Mesendoderm (in vitro differentiated cells): ENCODE measurements at regions not wholly inside any gene's neighbourhood (a gene's known extent, or its start where the extent isn't known, plus 50 kb on each side); places are given as distances from the start of the nearest gene placed in this dataset.
A peak's percentile ranks its signal among the peaks of the same experiment; 100 is the strongest.

Experiments
- DNase-seq: peaks from one replicate; pipeline ENCODE4 v3.0.0; 2013
- H2AK5ac ChIP-seq: 2 replicates; pipeline ENCODE4 v1.6.1; 2013; ENCODE audit warnings: low read length, inconsistent platforms
- H2BK120ac ChIP-seq: 2 replicates; pipeline ENCODE4 v1.6.1; 2013; ENCODE audit warnings: low read depth, mild to moderate bottlenecking, low read length, moderate library complexity, mixed read lengths
- H2BK15ac ChIP-seq: replicated peaks from 2 replicates; pipeline ENCODE4 v1.6.1; 2013; ENCODE audit warnings: low read depth, mild to moderate bottlenecking, moderate library complexity
- H2BK5ac ChIP-seq: 2 replicates; pipeline ENCODE4 v1.6.1; 2013; ENCODE audit warnings: low read length, inconsistent platforms
- H3K18ac ChIP-seq: 2 replicates; pipeline ENCODE4 v1.6.1; 2013; ENCODE audit warnings: mild to moderate bottlenecking, low read length, mixed read lengths
- H3K23ac ChIP-seq: one replicate; pipeline ENCODE4 v1.6.1; 2013; ENCODE audit warnings: low read length
- H3K27ac ChIP-seq: 2 replicates; pipeline ENCODE4 v1.5.1; 2013; ENCODE audit warnings: low read depth, mild to moderate bottlenecking, inconsistent platforms, low read length, moderate library complexity
- H3K27me3 ChIP-seq: 2 replicates; pipeline ENCODE4 v1.6.1; 2013; ENCODE audit warnings: low read length, control low read depth, mild to moderate bottlenecking, inconsistent platforms; ENCODE audit not compliant: insufficient read depth, poor library complexity
- H3K36me3 ChIP-seq: 2 replicates; pipeline ENCODE4 v1.6.1; 2013; ENCODE audit warnings: low read length, inconsistent platforms; ENCODE audit not compliant: control insufficient read depth, insufficient read depth
- H3K4ac ChIP-seq: one replicate; pipeline ENCODE4 v1.6.1; 2013; ENCODE audit warnings: low read depth, mild to moderate bottlenecking, low read length, moderate library complexity
- H3K4me1 ChIP-seq: 2 replicates; pipeline ENCODE4 v1.6.1; 2013; ENCODE audit warnings: low read depth, low read length, inconsistent platforms; ENCODE audit not compliant: control insufficient read depth
- H3K4me2 ChIP-seq: 2 replicates; pipeline ENCODE4 v1.6.1; 2013; ENCODE audit warnings: low read length
- H3K4me3 ChIP-seq: 2 replicates; pipeline ENCODE4 v1.5.1; 2013; ENCODE audit warnings: mild to moderate bottlenecking, low read length
- H3K56ac ChIP-seq: one replicate; pipeline ENCODE4 v1.6.1; 2013; ENCODE audit warnings: low read length
- H3K79me1 ChIP-seq: 2 replicates; pipeline ENCODE4 v1.6.1; 2013; ENCODE audit warnings: low read length, inconsistent platforms
- H3K79me2 ChIP-seq: 2 replicates; pipeline ENCODE4 v1.6.1; 2013; ENCODE audit warnings: mild to moderate bottlenecking, low read length; ENCODE audit not compliant: control insufficient read depth, insufficient read depth
- H3K9ac ChIP-seq: 2 replicates; pipeline ENCODE4 v1.6.1; 2013; ENCODE audit warnings: low read length, inconsistent platforms
- H4K5ac ChIP-seq: one replicate; pipeline ENCODE4 v1.6.1; 2013; ENCODE audit warnings: low read length
- H4K8ac ChIP-seq: one replicate; pipeline ENCODE4 v1.6.1; 2013; ENCODE audit warnings: low read depth, mild to moderate bottlenecking, control low read depth, low read length, moderate library complexity
- WGBS: extraction: QIAGEN DNeasy Blood & Tissue Kit; methylation state at CpG from one replicate; pipeline ENCODE4 v1.1.7; 2013; ENCODE audit warnings: low lambda C conversion rate, missing lambda C conversion rate; ENCODE audit not compliant: insufficient coverage; ENCODE audit errors: extremely low coverage; 5-methylcytosine and 5-hydroxymethylcytosine counted together

GRCh38 chr7:46179061-46179610 lies 258.1 kb upstream of the IGFBP3 start:
- WGBS = no CpG with 5 or more reads among the region's 2 CpGs
- no peak for DNase-seq
- no peak overlapping the region for H2AK5ac ChIP-seq
- H3K9ac ChIP-seq = no peak overlapping the region
- no peaks in the 10 kb centered on the region for H3K36me3 ChIP-seq
- H3K4ac ChIP-seq = no peak overlapping the region
- no peak overlapping the region for H3K4me2 ChIP-seq
- no peak overlapping the region for H3K56ac ChIP-seq
- H4K8ac ChIP-seq = no peak overlapping the region
- H3K27me3 ChIP-seq = no peaks in the 10 kb centered on the region
- H3K79me1 ChIP-seq = no peaks in the 10 kb centered on the region
- no peak overlapping the region for H3K18ac ChIP-seq
- H3K79me2 ChIP-seq = no peaks in the 10 kb centered on the region
- H3K23ac ChIP-seq = no peak overlapping the region
- no peaks in the 10 kb centered on the region for H3K4me1 ChIP-seq
- H3K27ac ChIP-seq = no peak overlapping the region
- no peak overlapping the region for H3K4me3 ChIP-seq
- no peak overlapping the region for H4K5ac ChIP-seq
- H2BK120ac ChIP-seq = no peak overlapping the region
- no peak overlapping the region for H2BK15ac ChIP-seq
- no peak overlapping the region for H2BK5ac ChIP-seq

GRCh38 chr7:46178661-46179060 lies 257.6 kb upstream of the IGFBP3 start:
- Histone ChIP-seq H4K8ac (no peak overlapping the region), H3K9ac (no peak overlapping the region), H3K23ac (no peak overlapping the region), H3K27ac (no peak overlapping the region), H3K27me3 (no peaks in the 10 kb centered on the region), H3K79me1 (no peaks in the 10 kb centered on the region), H3K36me3 (no peaks in the 10 kb centered on the region), H3K18ac (no peak overlapping the region), H3K56ac (no peak overlapping the region), H2BK15ac (no peak overlapping the region), H2BK120ac (no peak overlapping the region), H4K5ac (no peak overlapping the region), H3K4me3 (no peak overlapping the region), H2AK5ac (no peak overlapping the region), H3K4me1 (no peaks in the 10 kb centered on the region), H3K79me2 (no peaks in the 10 kb centered on the region), H3K4me2 (no peak overlapping the region), H2BK5ac (no peak overlapping the region), H3K4ac (no peak overlapping the region)
- peak; percentile 14 for DNase-seq

GRCh38 chr7:46177821-46178220 lies 256.7 kb upstream of the IGFBP3 start:
- H2BK15ac ChIP-seq = no peak overlapping the region
- H2BK5ac ChIP-seq = no peak overlapping the region
- WGBS = no CpG with 5 or more reads among the region's 2 CpGs
- H3K4me3 ChIP-seq = no peak overlapping the region
- H2AK5ac ChIP-seq = no peak overlapping the region
- no peak overlapping the region for H4K5ac ChIP-seq
- H3K4ac ChIP-seq = no peak overlapping the region
- no peaks in the 10 kb centered on the region for H3K79me1 ChIP-seq
- no peak overlapping the region for H3K18ac ChIP-seq
- no peaks in the 10 kb centered on the region for H3K79me2 ChIP-seq
- no peak overlapping the region for H3K9ac ChIP-seq
- no peak for DNase-seq
- H3K36me3 ChIP-seq = no peaks in the 10 kb centered on the region
- H3K23ac ChIP-seq = no peak overlapping the region
- no peak overlapping the region for H2BK120ac ChIP-seq
- no peaks in the 10 kb centered on the region for H3K27me3 ChIP-seq
- no peaks in the 10 kb centered on the region for H3K4me1 ChIP-seq
- H3K27ac ChIP-seq = no peak overlapping the region
- H3K56ac ChIP-seq = no peak overlapping the region
- H3K4me2 ChIP-seq = no peak overlapping the region
- no peak overlapping the region for H4K8ac ChIP-seq

GRCh38 chr7:46175221-46175620 lies 254.1 kb upstream of the IGFBP3 start:
- Histone ChIP-seq H3K56ac (no peak overlapping the region), H4K5ac (no peak overlapping the region), H3K36me3 (no peaks in the 10 kb centered on the region), H3K27ac (no peak overlapping the region), H3K4me3 (no peak overlapping the region), H3K4me1 (no peaks in the 10 kb centered on the region), H3K18ac (no peak overlapping the region), H4K8ac (no peak overlapping the region), H2BK5ac (no peak overlapping the region), H2AK5ac (no peak overlapping the region), H3K9ac (no peak overlapping the region), H2BK15ac (no peak overlapping the region), H3K27me3 (no peaks in the 10 kb centered on the region), H3K79me1 (no peaks in the 10 kb centered on the region), H3K79me2 (no peaks in the 10 kb centered on the region), H3K23ac (no peak overlapping the region), H3K4me2 (no peak overlapping the region), H2BK120ac (no peak overlapping the region), H3K4ac (no peak overlapping the region)
- DNase-seq = no peak
- no CpG with 5 or more reads among the region's 5 CpGs for WGBS

- no peaks in the 10 kb centered on the region for H3K79me1 ChIP-seq
- H2BK120ac ChIP-seq = no peak overlapping the region
- no peak overlapping the region for H3K9ac ChIP-seq
- H4K8ac ChIP-seq = no peak overlapping the region
- H3K79me2 ChIP-seq = no peaks in the 10 kb centered on the region
- H3K36me3 ChIP-seq = no peaks in the 10 kb centered on the region
- no peaks in the 10 kb centered on the region for H3K4me1 ChIP-seq
- no peak overlapping the region for H3K27ac ChIP-seq
- H4K5ac ChIP-seq = no peak overlapping the region
- no peak overlapping the region for H3K4ac ChIP-seq
- no peak overlapping the region for H3K4me3 ChIP-seq
- H3K56ac ChIP-seq = no peak overlapping the region
- no peak overlapping the region for H2BK5ac ChIP-seq
- no peak overlapping the region for H2AK5ac ChIP-seq
- no peak overlapping the region for H3K4me2 ChIP-seq
- H3K23ac ChIP-seq = no peak overlapping the region
- WGBS = no CpG with 5 or more reads among the region's 2 CpGs
- H2BK15ac ChIP-seq = no peak overlapping the region
- no peak overlapping the region for H3K18ac ChIP-seq
- no peaks in the 10 kb centered on the region for H3K27me3 ChIP-seq
- no peak for DNase-seq
Measured at GRCh38 chr7:46174196-46174580, 253.1 kb upstream of the IGFBP3 start.

- Histone ChIP-seq H3K56ac (no peak overlapping the region), H3K4ac (no peak overlapping the region), H3K18ac (no peak overlapping the region), H3K4me3 (no peak overlapping the region), H3K4me1 (no peaks in the 10 kb centered on the region), H2BK120ac (no peak overlapping the region), H3K4me2 (no peak overlapping the region), H3K79me1 (no peaks in the 10 kb centered on the region), H2BK15ac (no peak overlapping the region), H2AK5ac (no peak overlapping the region), H3K23ac (no peak overlapping the region), H3K27me3 (no peaks in the 10 kb centered on the region), H3K9ac (no peak overlapping the region), H3K36me3 (no peaks in the 10 kb centered on the region), H4K5ac (no peak overlapping the region), H3K79me2 (no peaks in the 10 kb centered on the region), H2BK5ac (no peak overlapping the region), H4K8ac (no peak overlapping the region), H3K27ac (no peak overlapping the region)
- WGBS = no CpG with 5 or more reads among the region's 14 CpGs
- no peak for DNase-seq
Measured at GRCh38 chr7:46173476-46174195, 252.6 kb upstream of the IGFBP3 start.
